Activated CD8-positive, alpha-beta memory T cell treated with anti-CD3 and anti-CD28 coated beads, Interleukin-2, amount 50 U/mL, for 24 hours (primary cell): ENCODE measurements at regions not wholly inside any gene's neighbourhood (a gene's known extent, or its start where the extent isn't known, plus 50 kb on each side); places are given as distances from the start of the nearest gene placed in this dataset.

ENCODE experiments used
- DNase-seq: peaks from one replicate; pipeline ENCODE4 v3.0.0-alpha.2; 2020; ENCODE audit errors: extremely low read depth

DNA sequence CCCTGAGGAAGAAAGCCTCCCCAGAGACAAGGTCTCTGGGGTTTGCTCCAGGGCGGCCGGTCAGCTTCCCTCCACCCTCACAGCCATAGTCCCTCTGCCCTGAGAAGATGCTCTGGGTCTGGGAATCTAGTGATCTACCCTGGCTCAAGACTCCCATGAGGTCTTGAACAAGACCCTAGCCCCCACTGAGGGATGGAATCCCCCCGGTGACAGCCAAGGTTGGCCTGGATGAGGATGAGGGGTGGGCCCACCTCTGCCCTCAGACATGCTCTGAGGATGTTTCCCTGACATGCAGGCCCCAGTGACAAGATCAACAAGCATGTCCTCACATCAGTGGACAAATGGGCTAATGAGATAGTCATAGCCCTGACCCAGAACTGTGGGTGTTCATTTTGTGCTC, 138.6 kb downstream of the C5orf15 start:
- DNase-seq = no peak

- DNase-seq = no peak
These were observed 139.7 kb downstream of the C5orf15 start for GRCh38 chr5:133828722-133829121.

- DNase-seq = no peak
These were observed 140.6 kb downstream of the C5orf15 start for GRCh38 chr5:133827830-133828229.

DNA sequence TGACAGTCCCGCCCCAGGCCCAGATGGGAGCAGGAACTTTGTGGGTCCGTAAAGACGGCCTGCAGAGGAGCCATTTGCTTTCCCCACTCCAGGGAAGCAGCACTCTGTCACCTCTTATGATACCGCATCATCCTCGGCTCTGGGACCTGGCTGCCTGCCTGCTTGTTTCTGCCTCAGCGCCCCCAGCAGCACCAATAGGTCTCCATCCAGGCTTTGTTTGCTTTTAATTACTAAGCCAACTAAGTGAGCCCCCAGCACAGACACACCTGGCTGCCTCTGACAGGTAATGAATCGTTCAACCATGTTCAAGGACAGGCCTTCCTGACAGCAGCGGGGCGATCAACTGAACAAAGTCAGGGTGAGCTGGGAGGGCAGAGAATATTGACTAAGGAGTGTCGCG, 141.4 kb downstream of the C5orf15 start:
- no peak for DNase-seq

DNA sequence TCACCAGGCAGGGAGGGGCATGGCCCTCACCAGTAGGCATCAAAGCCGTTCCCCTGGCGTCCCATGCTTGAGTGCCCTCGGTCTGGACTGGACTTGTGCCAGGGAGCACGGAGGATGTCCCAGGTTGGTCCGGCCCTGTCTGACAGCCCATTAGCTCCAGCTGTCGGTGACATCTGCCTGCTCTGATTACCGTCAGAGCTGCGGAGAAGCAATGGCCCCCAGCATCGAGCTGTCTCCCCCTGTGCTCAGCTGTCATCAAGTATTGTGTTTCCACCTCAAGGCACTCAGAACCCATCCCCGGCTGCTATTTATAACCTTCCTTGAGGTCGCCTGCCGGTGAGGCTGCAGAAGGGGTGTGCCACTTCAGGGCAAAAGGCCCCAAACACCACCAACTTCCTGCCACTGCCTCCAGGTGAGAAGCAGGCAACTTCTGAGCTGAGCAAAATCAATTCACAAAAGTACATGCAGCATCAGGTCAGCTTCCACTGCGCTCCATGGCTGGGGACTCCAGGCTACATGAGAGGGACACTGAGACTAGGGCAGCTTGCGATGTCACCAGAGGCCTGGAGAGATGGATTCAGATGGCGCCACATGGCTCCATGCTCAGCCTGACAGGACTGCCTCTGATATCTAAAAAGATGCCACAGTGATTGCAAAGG, 142.7 kb downstream of the C5orf15 start:
- no peak for DNase-seq

- DNase-seq = no peak
These were observed 143.7 kb downstream of the C5orf15 start for GRCh38 chr5:133824661-133825254.

GRCh38 chr5:133821889-133822288, 146.5 kb downstream of the C5orf15 start:
- DNase-seq = no peak

- no peak for DNase-seq
These were observed 147.1 kb downstream of the C5orf15 start for GRCh38 chr5:133821311-133821741.

DNA sequence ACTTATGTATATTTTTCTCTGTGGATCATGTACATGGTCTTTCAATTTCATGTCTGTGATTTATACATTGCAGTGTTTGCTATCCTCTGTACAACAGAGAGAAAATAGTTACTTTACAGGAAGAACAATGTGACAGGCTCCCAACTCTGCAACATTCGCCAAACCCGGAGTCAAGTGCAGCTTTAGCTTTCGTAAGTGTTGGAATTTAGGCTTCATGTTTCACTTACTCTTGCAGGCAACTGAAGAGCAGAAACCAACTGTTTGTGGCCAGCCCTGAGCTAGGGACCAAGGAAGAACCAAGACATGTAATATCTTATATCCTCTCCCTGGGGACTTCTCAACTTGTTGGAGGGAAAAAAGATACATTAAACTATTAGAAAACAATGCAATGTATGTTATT, 147.9 kb downstream of the C5orf15 start:
- no peak for DNase-seq

DNA sequence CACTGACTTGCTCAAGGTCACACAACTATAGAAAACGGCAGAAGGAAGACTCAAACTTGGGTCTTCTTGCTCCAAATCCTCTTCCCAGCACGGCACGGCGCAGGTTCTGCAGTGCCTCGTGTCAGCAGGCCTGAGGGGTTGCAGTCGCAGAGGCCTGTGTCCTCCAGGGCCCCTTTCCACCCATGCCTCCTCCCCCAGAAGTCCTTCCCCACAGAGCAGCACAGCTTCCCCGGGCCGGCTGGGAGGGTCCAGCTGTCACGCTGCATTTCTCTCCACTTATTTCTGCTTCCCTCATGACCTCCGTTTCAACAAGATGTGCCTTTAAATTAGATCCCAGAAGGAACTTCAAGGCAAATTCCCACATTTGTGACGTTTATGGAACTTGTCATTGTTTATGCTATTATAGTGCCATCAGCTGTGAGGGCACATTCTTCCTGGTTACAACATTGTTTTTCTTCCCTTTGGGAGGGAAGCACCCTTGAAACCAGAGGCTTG, 148.4 kb downstream of the C5orf15 start:
- DNase-seq = no peak

- no peak for DNase-seq
These were observed 149.4 kb downstream of the C5orf15 start for GRCh38 chr5:133818869-133819600.

GRCh38 chr5:133818031-133818431, 150.4 kb downstream of the C5orf15 start:
- DNase-seq = no peak

DNA sequence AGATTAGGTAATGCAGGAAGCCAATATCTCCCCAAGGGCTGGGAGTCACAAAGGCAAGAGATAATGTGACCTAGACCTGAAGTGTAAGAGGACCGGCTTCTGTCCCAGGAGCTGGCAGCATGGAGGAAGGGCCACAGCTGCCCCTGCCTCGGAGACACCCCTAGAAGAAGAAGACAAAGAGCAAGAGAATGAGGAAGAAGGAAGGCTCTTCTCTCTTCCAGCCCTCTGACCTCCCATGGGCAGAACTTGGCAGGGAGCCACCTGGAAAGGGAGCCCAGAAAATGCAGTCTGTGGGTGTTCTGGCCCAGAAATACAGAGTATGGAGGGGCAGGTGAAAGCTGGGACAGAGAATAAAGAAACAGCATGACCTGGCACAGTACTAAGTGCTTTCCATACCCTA, 151.0 kb downstream of the C5orf15 start:
- DNase-seq = no peak

DNA sequence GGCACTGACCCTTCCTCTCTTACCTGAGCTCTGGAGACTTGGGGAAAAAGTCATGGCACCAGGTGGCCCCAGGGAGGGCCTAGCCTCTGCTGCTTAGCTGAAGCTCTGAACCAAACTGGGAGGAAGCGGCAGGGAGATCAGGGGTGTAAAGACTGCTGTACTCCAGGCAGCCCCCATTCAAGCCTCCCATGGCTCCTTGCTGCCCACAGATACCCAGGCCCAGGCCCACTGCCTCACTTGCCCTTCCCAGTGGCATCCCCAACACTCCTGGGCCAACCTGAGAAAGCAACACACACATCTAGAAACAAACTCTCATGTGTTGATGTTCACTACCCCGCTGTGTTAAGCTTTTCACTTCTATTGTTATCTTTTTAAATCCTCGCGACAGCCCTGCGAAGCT, 151.6 kb downstream of the C5orf15 start:
- no peak for DNase-seq

DNA sequence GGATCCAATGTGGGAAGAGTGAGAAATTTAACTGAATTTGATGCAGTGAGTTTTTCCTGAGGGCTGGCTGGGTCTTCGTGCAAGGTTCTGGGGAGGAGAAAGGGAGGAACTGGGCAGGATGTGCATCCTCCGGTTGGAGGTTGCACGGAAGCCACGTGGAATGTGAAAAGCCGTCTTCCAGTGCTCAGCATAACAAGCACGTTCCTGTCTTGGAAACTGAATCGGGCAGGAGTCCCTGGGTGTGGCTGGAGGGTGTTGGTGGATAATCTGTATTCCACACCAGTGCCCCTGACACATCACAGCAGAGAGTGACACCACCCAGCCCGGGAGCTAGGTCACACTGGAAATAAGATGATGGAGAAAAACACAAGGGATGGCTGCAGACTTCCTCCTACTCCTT, 154.3 kb downstream of the C5orf15 start:
- no peak for DNase-seq

DNA sequence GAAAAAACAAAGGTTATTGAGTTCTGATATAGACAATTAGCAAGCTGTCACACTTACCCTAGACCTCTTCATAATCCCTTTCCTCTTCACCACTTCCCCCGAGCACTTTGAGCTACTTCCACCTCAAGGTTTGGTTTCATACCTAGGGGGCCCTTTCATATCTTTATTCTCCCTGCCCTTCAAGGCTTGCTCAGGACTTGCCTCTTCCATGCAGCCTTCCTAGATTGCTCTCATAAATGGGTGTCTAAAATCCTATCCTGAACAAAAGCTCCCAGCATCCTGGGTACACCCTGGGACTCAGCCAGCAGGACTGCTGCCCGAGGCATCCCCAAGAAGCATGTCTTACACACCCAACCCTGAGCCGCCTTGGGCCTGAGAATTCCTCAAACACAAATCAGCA, 157.3 kb downstream of the C5orf15 start:
- no peak for DNase-seq

- DNase-seq = no peak
These were observed 158.6 kb downstream of the C5orf15 start for GRCh38 chr5:133809801-133810200.

- DNase-seq = no peak
These were observed 161.1 kb downstream of the C5orf15 start for GRCh38 chr5:133807348-133807747.

GRCh38 chr5:133806847-133807246, 161.6 kb downstream of the C5orf15 start:
- no peak for DNase-seq

GRCh38 chr5:133801955-133802751, 166.3 kb downstream of the C5orf15 start:
- DNase-seq = no peak

- DNase-seq = no peak
These were observed 167.0 kb downstream of the C5orf15 start for GRCh38 chr5:133801431-133801830.

GRCh38 chr5:133799571-133800237, 168.7 kb downstream of the C5orf15 start:
- DNase-seq = no peak
